Esophagus muscularis mucosa (tissue), 4 donors: ENCODE measurements at regions not wholly inside any gene's neighbourhood (a gene's known extent, or its start where the extent isn't known, plus 50 kb on each side); places are given as distances from the start of the nearest gene placed in this dataset.

ENCODE experiments used
- DNase-seq: peaks from one replicate; pipeline ENCODE4 v3.0.0-alpha.2; 2017; ENCODE audit errors: extremely low spot score
- H3K27ac ChIP-seq, 4 donors: fragments of 200-600 bp; sonication (generic); replicated peaks in 1 of 4; 1 replicate in 3 of 4; 2 replicates in 1 of 4; pipeline ENCODE4 v1.5.1; 2016 to 2019; ENCODE audit warnings: mild to moderate bottlenecking in 1 of 4
- H3K27me3 ChIP-seq, 4 donors: fragments of 200-600 bp; sonication (generic); one replicate each; pipeline versions ENCODE4 v1.5.1 to v1.6.0; 2016 to 2019
- H3K36me3 ChIP-seq, 4 donors: fragments of 200-600 bp; sonication (generic); one replicate each; pipeline ENCODE4 v1.5.1; 2016 to 2019
- H3K4me1 ChIP-seq, 4 donors: fragments of 200-600 bp; sonication (generic); one replicate each; pipeline ENCODE4 v1.5.1; 2016 to 2019
- H3K4me3 ChIP-seq, 4 donors: fragments of 200-600 bp; sonication (generic); 1 replicate in 2 of 4; 2 replicates in 2 of 4; pipeline ENCODE4 v1.5.1; 2016 to 2019; ENCODE audit warnings: mild to moderate bottlenecking in 4 of 4, moderate library complexity in 1 of 4
- H3K9me3 ChIP-seq, 4 donors: fragments of 200-600 bp; sonication (generic); 1 replicate in 3 of 4; 2 replicates in 1 of 4; pipeline ENCODE4 v1.5.1; 2016 to 2019
- CTCF ChIP-seq, 3 experiments: fragments of 200-600 bp in 2 of 3; fragments of 450-650 bp in 1 of 3; sonication (generic) in 2 of 3; IDR thresholded peaks; one replicate each; pipeline ENCODE4 v1.5.1; 2017 to 2019; ENCODE audit warnings: antibody characterized with exemption in 3 of 3, mild to moderate bottlenecking in 2 of 3, moderate library complexity in 1 of 3
- EP300 ChIP-seq: sonication (generic); formaldehyde crosslinking; IDR thresholded peaks from one replicate; pipeline ENCODE4 v1.6.1; 2017; ENCODE audit warnings: antibody characterized with exemption
- POLR2A ChIP-seq: fragments of 450-650 bp; IDR thresholded peaks from one replicate; pipeline ENCODE4 v1.6.1; 2017; ENCODE audit warnings: antibody characterized with exemption, moderate library complexity, mild to moderate bottlenecking, low read depth
- POLR2AphosphoS5 ChIP-seq, 2 donors: sonication (generic); formaldehyde crosslinking; IDR thresholded peaks; one replicate each; pipeline ENCODE4 v1.6.1; 2017; ENCODE audit warnings: antibody characterized with exemption in 2 of 2
- WGBS: methylation state at CpG from one replicate; pipeline ENCODE4 v1.1.5; 2018; 5-methylcytosine and 5-hydroxymethylcytosine counted together
- intact Hi-C: fragments of 100-400 bp; cut with DNase I; formaldehyde crosslinking; loops from one replicate; pipeline ENCODE4 v1.15.1; 2023

GRCh38 chr5:142542078-142542477 lies 143.8 kb downstream of the FGF1 start:
- intact Hi-C loops = loop anchor here (10.0 kb wide), 1 partner anchor 187 kb away; no protein-coding TSS in a partner anchor
- H3K4me1 ChIP-seq = peaks cover 25 to 51% (median 41%) of the 10 kb centered on the region in 4 donors
- WGBS = 64% methylated on average over 7 of the region's 7 CpGs
- TF ChIP-seq POLR2A = no peak
- TF ChIP-seq POLR2AphosphoS5 (IDR thresholded peaks at IDR 0.05) = no peak
- TF ChIP-seq CTCF (IDR thresholded peaks at IDR 0.05) = no peak
- TF ChIP-seq EP300 = no peak
- no peaks in the 10 kb centered on the region for H3K36me3 ChIP-seq
- no peaks in the 10 kb centered on the region for H3K9me3 ChIP-seq
- peak overlapping the region; percentile 48 to 75 (median 58) for H3K27ac ChIP-seq
- no peak overlapping the region for H3K4me3 ChIP-seq
- DNase-seq = no peak
- no peaks in the 10 kb centered on the region for H3K27me3 ChIP-seq

- Histone ChIP-seq H3K4me3 (peak overlapping the region in 1 of 4 donors; percentile 3), H3K27ac (peak overlapping the region; percentile 21 to 75 (median 46)), H3K4me1 (peaks cover 25 to 51% (median 41%) of the 10 kb centered on the region in 4 donors), H3K27me3 (no peaks in the 10 kb centered on the region), H3K36me3 (no peaks in the 10 kb centered on the region), H3K9me3 (no peaks in the 10 kb centered on the region)
- TF ChIP-seq POLR2AphosphoS5 (IDR thresholded peaks at IDR 0.05) = no peak
- DNase-seq = no peak
- intact Hi-C loops = loop anchor here (10.0 kb wide), 1 partner anchor 186 kb away; no protein-coding TSS in a partner anchor
- WGBS = 65% methylated on average over 8 of the region's 8 CpGs
Measured at GRCh38 chr5:142540922-142541422, 144.9 kb downstream of the FGF1 start.

GRCh38 chr5:142539154-142539740 lies 146.6 kb downstream of the FGF1 start:
- WGBS = no CpG with 5 or more reads among the region's 1 CpG
- peaks cover 20 to 39% (median 32%) of the 10 kb centered on the region in 4 donors for H3K4me1 ChIP-seq
- intact Hi-C loops = no loop called here
- no peak overlapping the region for H3K4me3 ChIP-seq
- H3K36me3 ChIP-seq = no peaks in the 10 kb centered on the region
- H3K9me3 ChIP-seq = peaks cover 0 to 5% (median 0%) of the 10 kb centered on the region in 4 donors
- no peak for DNase-seq
- TF ChIP-seq CTCF (IDR thresholded peaks at IDR 0.05) (no peak), EP300 (no peak), POLR2AphosphoS5 (IDR thresholded peaks at IDR 0.05) (no peak), POLR2A (no peak)
- H3K27ac ChIP-seq = no peak overlapping the region
- H3K27me3 ChIP-seq = no peaks in the 10 kb centered on the region

GRCh38 chr5:142537938-142538337 lies 148.0 kb downstream of the FGF1 start:
- no peak for DNase-seq
- H3K4me3 ChIP-seq = no peak overlapping the region
- H3K27ac ChIP-seq = no peak overlapping the region
- peaks cover 16 to 26% (median 19%) of the 10 kb centered on the region in 4 donors for H3K4me1 ChIP-seq
- peaks cover 0 to 5% (median 0%) of the 10 kb centered on the region in 4 donors for H3K9me3 ChIP-seq
- no peaks in the 10 kb centered on the region for H3K36me3 ChIP-seq
- 69% methylated on average over 3 of the region's 3 CpGs for WGBS
- no peak for TF ChIP-seq CTCF (IDR thresholded peaks at IDR 0.05)
- no peak for TF ChIP-seq POLR2A
- TF ChIP-seq POLR2AphosphoS5 (IDR thresholded peaks at IDR 0.05) = no peak
- TF ChIP-seq EP300 = no peak
- intact Hi-C loops = no loop called here
- no peaks in the 10 kb centered on the region for H3K27me3 ChIP-seq

- Histone ChIP-seq H3K9me3 (peaks cover 0 to 5% (median 0%) of the 10 kb centered on the region in 4 donors), H3K4me1 (no peaks in the 10 kb centered on the region), H3K27me3 (no peaks in the 10 kb centered on the region), H3K4me3 (no peak overlapping the region), H3K27ac (no peak overlapping the region), H3K36me3 (no peaks in the 10 kb centered on the region)
- no peak for DNase-seq
- intact Hi-C loops = no loop called here
- 89% methylated on average over 4 of the region's 4 CpGs for WGBS
- TF ChIP-seq CTCF (IDR thresholded peaks at IDR 0.05) (no peak), POLR2AphosphoS5 (IDR thresholded peaks at IDR 0.05) (no peak), POLR2A (no peak), EP300 (no peak)
Measured at GRCh38 chr5:142532781-142533176, 153.1 kb downstream of the FGF1 start.
